K562 (cell line): ENCODE measurements at regions not wholly inside any gene's neighbourhood (a gene's known extent, or its start where the extent isn't known, plus 50 kb on each side); places are given as distances from the start of the nearest gene placed in this dataset.

ENCODE experiments used
- EP400 ChIP-seq: fragments of 450-650 bp; IDR thresholded peaks from 2 replicates; pipeline ENCODE4 v1.6.1; 2017; ENCODE audit warnings: antibody characterized with exemption, mild to moderate bottlenecking, moderate library complexity
- FOXK1 ChIP-seq: sonication (generic); formaldehyde crosslinking; IDR thresholded peaks from 2 replicates; pipeline ENCODE4 v1.8.0; 2022; ENCODE audit warnings: missing genetic modification reagents, mild to moderate bottlenecking, borderline replicate concordance
- NRF1 ChIP-seq, 2 experiments: fragments of 450-650 bp; IDR thresholded peaks in 1 of 2; conservative IDR thresholded peaks in 1 of 2; 2 replicates each; pipeline ENCODE4 v1.6.1; 2014; ENCODE audit warnings: mild to moderate bottlenecking in 2 of 2
- PCBP1 ChIP-seq: fragments of 200-400 bp; formaldehyde crosslinking; IDR thresholded peaks from 2 replicates; pipeline ENCODE4 v1.6.1; 2018; ENCODE audit warnings: mild to moderate bottlenecking, low read depth, low read length; ENCODE audit not compliant: poor library complexity, severe bottlenecking
- PHB ChIP-seq: fragments of 250-450 bp; sonication (Bioruptor Pico); IDR thresholded peaks from 2 replicates; pipeline ENCODE4 v1.5.0; 2021
- PHF8 ChIP-seq: fragments of 200-600 bp; sonication (generic); IDR thresholded peaks from 2 replicates; pipeline ENCODE4 v1.6.1; 2012; ENCODE audit warnings: mixed run types, mild to moderate bottlenecking, inconsistent platforms, low read length, moderate library complexity, borderline replicate concordance
- SMARCE1 ChIP-seq: fragments of 450-650 bp; IDR thresholded peaks from 2 replicates; pipeline ENCODE4 v1.7.1; 2016; ENCODE audit warnings: mild to moderate bottlenecking
- TRIM25 ChIP-seq: fragments of 450-650 bp; IDR thresholded peaks from 2 replicates; pipeline ENCODE4 v1.7.0; 2016; ENCODE audit warnings: borderline replicate concordance
- YY1 ChIP-seq, 3 experiments: IDR thresholded peaks; 2 replicates each; pipeline ENCODE4 v1.6.1; 2011; ENCODE audit warnings: low read length in 2 of 3, mild to moderate bottlenecking in 2 of 3, moderate library complexity in 2 of 3, borderline replicate concordance in 1 of 3, control low read depth in 1 of 3, low read depth in 1 of 3; ENCODE audit not compliant: insufficient read depth in 3 of 3, insufficient replicate concordance in 2 of 3, control insufficient read depth in 1 of 3, insufficient read length in 1 of 3; ENCODE audit errors: extremely low read depth in 1 of 3
- ZNF23 ChIP-seq: fragments of 250-450 bp; sonication (Bioruptor Pico); IDR thresholded peaks from 2 replicates; pipeline ENCODE4 v1.4.0; 2020; ENCODE audit warnings: mild to moderate bottlenecking
- ZNF282 ChIP-seq: sonication (generic); formaldehyde crosslinking; IDR thresholded peaks from 2 replicates; pipeline ENCODE4 v1.8.1; 2023; ENCODE audit warnings: missing genetic modification reagents
- ZNF41 ChIP-seq: fragments of 250-450 bp; sonication (Bioruptor Pico); conservative IDR thresholded peaks from 2 replicates; pipeline ENCODE4 v1.4.0; 2020; ENCODE audit warnings: mild to moderate bottlenecking
- ZNF77 ChIP-seq: fragments of 250-450 bp; sonication (Bioruptor Pico); IDR thresholded peaks from 2 replicates; pipeline ENCODE4 v1.5.0; 2020
- TF ChIP-seq, protein P1 (sequence below): sonication (generic); formaldehyde crosslinking; IDR thresholded peaks from 2 replicates; pipeline ENCODE4 v1.8.0; 2022; ENCODE audit warnings: mild to moderate bottlenecking, missing genetic modification reagents
- TF ChIP-seq, protein P2 (sequence below): fragments of 450-650 bp; formaldehyde crosslinking; IDR thresholded peaks from 2 replicates; pipeline ENCODE4 v1.4.0; 2022; ENCODE audit warnings: missing genetic modification characterization
- TF ChIP-seq, protein P3 (sequence below): fragments of 150-350 bp; IDR thresholded peaks from 2 replicates; pipeline ENCODE4 v1.6.1; 2014; ENCODE audit warnings: low read depth, mild to moderate bottlenecking, low read length, borderline replicate concordance
- TF ChIP-seq, protein P4 (sequence below): fragments of 250-450 bp; sonication (Bioruptor Pico); IDR thresholded peaks from 2 replicates; pipeline ENCODE4 v1.9.0; 2021; ENCODE audit warnings: mild to moderate bottlenecking

GRCh38 chr2:90069290-90069894, 1377.9 kb downstream of the RPIA start (continued):
- TF ChIP-seq ZNF282 (CRISPR knock-in tag) (no peak), ZNF41 (no peak), SMARCE1 (no peak), ZNF77 (CRISPR knock-in tag) (no peak), PCBP1 (no peak), PHB (no peak), NRF1 (conservative IDR thresholded peaks at IDR 0.05 in 1 of 2, IDR thresholded peaks at IDR 0.05 in 1 of 2) (no peak), ZNF23 (no peak), TRIM25 (no peak), YY1 (IDR thresholded peaks at IDR 0.05; ENCODE audit: borderline replicate concordance in 1 of 3, control insufficient read depth in 1 of 3, extremely low read depth in 1 of 3, insufficient read depth in 3 of 3, insufficient read length in 1 of 3, insufficient replicate concordance in 2 of 3, low read depth in 1 of 3, low read length in 2 of 3) (no peak), FOXK1 (CRISPR knock-in tag) (no peak), EP400 (no peak), PHF8 (no peak)
- TF ChIP-seq, protein P1, sequence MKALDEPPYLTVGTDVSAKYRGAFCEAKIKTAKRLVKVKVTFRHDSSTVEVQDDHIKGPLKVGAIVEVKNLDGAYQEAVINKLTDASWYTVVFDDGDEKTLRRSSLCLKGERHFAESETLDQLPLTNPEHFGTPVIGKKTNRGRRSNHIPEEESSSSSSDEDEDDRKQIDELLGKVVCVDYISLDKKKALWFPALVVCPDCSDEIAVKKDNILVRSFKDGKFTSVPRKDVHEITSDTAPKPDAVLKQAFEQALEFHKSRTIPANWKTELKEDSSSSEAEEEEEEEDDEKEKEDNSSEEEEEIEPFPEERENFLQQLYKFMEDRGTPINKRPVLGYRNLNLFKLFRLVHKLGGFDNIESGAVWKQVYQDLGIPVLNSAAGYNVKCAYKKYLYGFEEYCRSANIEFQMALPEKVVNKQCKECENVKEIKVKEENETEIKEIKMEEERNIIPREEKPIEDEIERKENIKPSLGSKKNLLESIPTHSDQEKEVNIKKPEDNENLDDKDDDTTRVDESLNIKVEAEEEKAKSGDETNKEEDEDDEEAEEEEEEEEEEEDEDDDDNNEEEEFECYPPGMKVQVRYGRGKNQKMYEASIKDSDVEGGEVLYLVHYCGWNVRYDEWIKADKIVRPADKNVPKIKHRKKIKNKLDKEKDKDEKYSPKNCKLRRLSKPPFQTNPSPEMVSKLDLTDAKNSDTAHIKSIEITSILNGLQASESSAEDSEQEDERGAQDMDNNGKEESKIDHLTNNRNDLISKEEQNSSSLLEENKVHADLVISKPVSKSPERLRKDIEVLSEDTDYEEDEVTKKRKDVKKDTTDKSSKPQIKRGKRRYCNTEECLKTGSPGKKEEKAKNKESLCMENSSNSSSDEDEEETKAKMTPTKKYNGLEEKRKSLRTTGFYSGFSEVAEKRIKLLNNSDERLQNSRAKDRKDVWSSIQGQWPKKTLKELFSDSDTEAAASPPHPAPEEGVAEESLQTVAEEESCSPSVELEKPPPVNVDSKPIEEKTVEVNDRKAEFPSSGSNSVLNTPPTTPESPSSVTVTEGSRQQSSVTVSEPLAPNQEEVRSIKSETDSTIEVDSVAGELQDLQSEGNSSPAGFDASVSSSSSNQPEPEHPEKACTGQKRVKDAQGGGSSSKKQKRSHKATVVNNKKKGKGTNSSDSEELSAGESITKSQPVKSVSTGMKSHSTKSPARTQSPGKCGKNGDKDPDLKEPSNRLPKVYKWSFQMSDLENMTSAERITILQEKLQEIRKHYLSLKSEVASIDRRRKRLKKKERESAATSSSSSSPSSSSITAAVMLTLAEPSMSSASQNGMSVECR (CRISPR knock-in tag), result no peak
- TF ChIP-seq, protein P2, sequence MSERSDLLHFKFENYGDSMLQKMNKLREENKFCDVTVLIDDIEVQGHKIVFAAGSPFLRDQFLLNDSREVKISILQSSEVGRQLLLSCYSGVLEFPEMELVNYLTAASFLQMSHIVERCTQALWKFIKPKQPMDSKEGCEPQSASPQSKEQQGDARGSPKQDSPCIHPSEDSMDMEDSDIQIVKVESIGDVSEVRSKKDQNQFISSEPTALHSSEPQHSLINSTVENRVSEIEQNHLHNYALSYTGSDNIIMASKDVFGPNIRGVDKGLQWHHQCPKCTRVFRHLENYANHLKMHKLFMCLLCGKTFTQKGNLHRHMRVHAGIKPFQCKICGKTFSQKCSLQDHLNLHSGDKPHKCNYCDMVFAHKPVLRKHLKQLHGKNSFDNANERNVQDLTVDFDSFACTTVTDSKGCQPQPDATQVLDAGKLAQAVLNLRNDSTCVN, result no peak
- TF ChIP-seq, protein P3, sequence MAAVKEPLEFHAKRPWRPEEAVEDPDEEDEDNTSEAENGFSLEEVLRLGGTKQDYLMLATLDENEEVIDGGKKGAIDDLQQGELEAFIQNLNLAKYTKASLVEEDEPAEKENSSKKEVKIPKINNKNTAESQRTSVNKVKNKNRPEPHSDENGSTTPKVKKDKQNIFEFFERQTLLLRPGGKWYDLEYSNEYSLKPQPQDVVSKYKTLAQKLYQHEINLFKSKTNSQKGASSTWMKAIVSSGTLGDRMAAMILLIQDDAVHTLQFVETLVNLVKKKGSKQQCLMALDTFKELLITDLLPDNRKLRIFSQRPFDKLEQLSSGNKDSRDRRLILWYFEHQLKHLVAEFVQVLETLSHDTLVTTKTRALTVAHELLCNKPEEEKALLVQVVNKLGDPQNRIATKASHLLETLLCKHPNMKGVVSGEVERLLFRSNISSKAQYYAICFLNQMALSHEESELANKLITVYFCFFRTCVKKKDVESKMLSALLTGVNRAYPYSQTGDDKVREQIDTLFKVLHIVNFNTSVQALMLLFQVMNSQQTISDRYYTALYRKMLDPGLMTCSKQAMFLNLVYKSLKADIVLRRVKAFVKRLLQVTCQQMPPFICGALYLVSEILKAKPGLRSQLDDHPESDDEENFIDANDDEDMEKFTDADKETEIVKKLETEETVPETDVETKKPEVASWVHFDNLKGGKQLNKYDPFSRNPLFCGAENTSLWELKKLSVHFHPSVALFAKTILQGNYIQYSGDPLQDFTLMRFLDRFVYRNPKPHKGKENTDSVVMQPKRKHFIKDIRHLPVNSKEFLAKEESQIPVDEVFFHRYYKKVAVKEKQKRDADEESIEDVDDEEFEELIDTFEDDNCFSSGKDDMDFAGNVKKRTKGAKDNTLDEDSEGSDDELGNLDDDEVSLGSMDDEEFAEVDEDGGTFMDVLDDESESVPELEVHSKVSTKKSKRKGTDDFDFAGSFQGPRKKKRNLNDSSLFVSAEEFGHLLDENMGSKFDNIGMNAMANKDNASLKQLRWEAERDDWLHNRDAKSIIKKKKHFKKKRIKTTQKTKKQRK, result no peak
- TF ChIP-seq, protein P4, sequence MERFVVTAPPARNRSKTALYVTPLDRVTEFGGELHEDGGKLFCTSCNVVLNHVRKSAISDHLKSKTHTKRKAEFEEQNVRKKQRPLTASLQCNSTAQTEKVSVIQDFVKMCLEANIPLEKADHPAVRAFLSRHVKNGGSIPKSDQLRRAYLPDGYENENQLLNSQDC (CRISPR knock-in tag), result no peak
